ENCODE measurements at regions not wholly inside any gene's neighbourhood (a gene's known extent, or its start where the extent isn't known, plus 50 kb on each side); places are given as distances from the start of the nearest gene placed in this dataset.

- Mint-ChIP-seq H3K4me3 (no peak overlapping the region), H3K27me3 (peaks cover 18% of the 10 kb centered on the region), H3K27ac (no peak overlapping the region), H3K9me3 (peaks cover 7 to 27% of the 10 kb centered on the region in 2 donors), H3K4me1 (no peaks in the 10 kb centered on the region)
- no peak for DNase-seq
- no peak for ATAC-seq
Measured at GRCh38 chr17:72321896-72322295, 201.1 kb downstream of the SOX9 start.

GRCh38 chr17:72332367-72332766 is 211.5 kb downstream of the SOX9 start:
- DNase-seq, result no peak
- Mint-ChIP-seq H3K9me3 (no peaks in the 10 kb centered on the region), H3K4me1 (no peaks in the 10 kb centered on the region), H3K4me3 (no peak overlapping the region), H3K27me3 (peaks cover 18% of the 10 kb centered on the region), H3K27ac (no peak overlapping the region)
- ATAC-seq, result no peak

DNA sequence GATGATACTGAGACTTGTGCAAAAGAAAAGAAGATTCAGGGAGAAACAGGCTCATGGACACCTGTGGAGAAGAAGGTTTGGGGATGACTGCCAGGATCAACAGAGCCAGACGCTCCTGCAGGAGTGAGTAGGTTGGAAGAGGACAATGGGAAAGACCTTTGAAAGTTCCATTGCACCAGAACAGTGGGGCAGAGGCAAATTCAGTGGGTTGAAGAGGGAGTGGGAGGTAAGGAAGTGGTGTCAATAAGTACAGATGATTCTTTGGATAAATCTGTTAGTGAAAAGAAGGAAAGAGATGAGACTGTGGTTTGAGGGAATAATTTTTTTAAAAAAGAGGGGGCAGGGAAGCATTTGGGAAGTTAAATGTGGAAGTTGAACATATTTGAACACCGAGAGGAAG is 212.8 kb downstream of the SOX9 start:
- Mint-ChIP-seq H3K4me1 (no peaks in the 10 kb centered on the region), H3K27ac (no peak overlapping the region), H3K4me3 (no peak overlapping the region), H3K9me3 (no peaks in the 10 kb centered on the region), H3K27me3 (peaks cover 27% of the 10 kb centered on the region)
- no peak for DNase-seq
- no peak for ATAC-seq

- Mint-ChIP-seq H3K27ac (no peak overlapping the region), H3K4me1 (no peaks in the 10 kb centered on the region), H3K4me3 (no peak overlapping the region), H3K27me3 (peaks cover 33% of the 10 kb centered on the region), H3K9me3 (no peaks in the 10 kb centered on the region)
- DNase-seq, result no peak
- no peak for ATAC-seq
Measured at GRCh38 chr17:72334205-72334604, 213.4 kb downstream of the SOX9 start.

DNA sequence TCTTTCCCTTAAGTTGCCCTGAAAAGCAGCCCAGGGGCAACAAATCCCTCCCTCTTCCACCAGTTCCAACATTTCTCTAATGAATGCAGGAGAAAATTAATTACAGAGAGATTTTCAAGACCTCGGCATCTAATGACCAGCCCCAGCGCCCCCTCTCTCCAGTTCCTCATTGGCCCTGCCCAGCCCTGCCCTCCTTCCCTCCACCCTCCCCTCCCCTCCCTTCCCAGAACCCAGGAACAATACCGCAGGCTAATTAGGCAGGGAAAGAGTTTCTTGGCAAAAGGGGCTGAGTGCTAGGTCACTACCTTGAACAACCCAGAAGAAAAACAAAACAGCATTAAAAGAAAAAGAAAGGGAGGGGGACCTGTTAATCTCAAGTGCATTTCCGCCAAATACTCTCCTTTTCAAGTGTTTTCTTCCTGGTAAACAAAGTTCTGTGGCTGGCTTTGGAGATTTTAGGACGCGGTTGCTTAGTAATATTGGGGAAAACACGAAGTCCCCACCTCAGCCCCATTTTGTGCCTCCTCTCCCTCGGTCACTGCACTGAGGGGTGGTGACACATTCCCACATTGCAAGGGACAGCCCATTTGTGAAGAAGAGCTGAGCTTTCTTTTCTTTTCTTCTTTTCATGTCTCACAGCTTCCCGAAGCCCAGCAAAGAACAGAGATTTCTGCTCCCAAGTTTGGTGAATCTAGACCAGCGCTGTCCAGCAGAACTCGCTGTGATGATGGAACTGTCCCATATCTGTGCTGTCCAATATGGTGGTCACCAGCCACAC is 215.4 kb downstream of the SOX9 start:
- DNase-seq (no peak), ATAC-seq (no peak)
- Mint-ChIP-seq H3K4me1 (no peaks in the 10 kb centered on the region), H3K9me3 (no peaks in the 10 kb centered on the region), H3K27me3 (peaks cover 36% of the 10 kb centered on the region), H3K4me3 (no peak overlapping the region), H3K27ac (no peak overlapping the region)

DNA sequence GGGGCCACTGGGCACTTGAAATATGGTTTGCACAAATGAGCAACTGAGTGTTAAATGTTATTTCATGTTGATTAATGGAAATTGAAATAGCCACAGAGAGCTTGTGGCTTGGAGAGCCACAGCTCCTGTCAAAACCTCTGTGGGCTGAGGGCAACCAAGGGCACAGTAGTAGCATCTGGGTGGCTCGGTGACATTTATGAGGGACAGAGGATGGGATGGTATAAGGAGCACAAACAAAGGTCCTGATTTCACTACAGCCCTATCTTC is 215.9 kb downstream of the SOX9 start:
- ATAC-seq (no peak), DNase-seq (no peak)
- no peak overlapping the region for H3K27ac Mint-ChIP-seq
- no peaks in the 10 kb centered on the region for H3K9me3 Mint-ChIP-seq
- no peaks in the 10 kb centered on the region for H3K4me1 Mint-ChIP-seq
- H3K27me3 Mint-ChIP-seq, result peaks cover 36% of the 10 kb centered on the region
- no peak overlapping the region for H3K4me3 Mint-ChIP-seq

DNA sequence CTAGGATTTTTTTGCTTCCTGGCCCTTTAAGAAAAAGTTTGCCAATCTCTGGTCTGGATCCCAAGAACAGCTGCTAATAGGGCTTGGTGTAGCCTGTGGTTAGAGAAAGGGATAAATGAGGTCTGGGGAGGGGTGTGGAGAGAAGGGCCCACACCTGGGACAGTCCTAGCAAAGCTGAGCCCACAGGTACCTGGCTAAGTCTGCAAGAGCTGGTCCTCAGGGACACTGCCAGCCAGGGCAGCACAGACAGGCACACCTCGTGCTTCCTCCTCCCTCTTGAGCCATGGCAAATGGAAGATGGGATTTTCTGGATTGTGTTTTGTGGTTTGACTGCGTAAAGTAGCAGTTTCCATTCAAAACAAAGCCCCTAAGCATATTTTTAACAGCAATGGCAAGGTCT is 217.5 kb downstream of the SOX9 start:
- peaks cover 25% of the 10 kb centered on the region for H3K27me3 Mint-ChIP-seq
- H3K4me3 Mint-ChIP-seq, result no peak overlapping the region
- no peak overlapping the region for H3K27ac Mint-ChIP-seq
- H3K4me1 Mint-ChIP-seq, result no peaks in the 10 kb centered on the region
- no peak for ATAC-seq
- no peak for DNase-seq
- no peaks in the 10 kb centered on the region for H3K9me3 Mint-ChIP-seq

GRCh38 chr17:72338847-72339790 is 218.3 kb downstream of the SOX9 start:
- no peaks in the 10 kb centered on the region for H3K4me1 Mint-ChIP-seq
- no peak overlapping the region for H3K4me3 Mint-ChIP-seq
- no peak overlapping the region for H3K27ac Mint-ChIP-seq

DNA sequence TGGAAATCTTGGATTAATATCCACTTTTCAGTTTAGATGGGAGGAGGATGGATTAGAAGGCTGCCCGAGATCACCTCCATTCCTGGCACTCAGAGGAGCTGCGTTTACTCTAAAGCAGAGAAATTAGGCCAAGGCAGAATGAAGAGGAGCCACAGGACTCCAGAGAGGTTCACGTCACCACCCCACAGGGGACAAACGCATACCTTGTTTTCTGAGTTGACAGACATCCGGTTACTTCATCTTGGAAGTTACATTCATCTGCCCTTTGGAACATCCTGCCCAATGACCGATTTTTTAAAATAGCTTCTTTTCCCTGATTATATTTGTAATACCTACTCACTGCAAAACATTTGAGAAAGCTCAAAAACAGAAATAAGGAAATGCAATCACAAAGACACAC is 220.0 kb downstream of the SOX9 start:
- no peak for DNase-seq
- peaks cover 23% of the 10 kb centered on the region for H3K27me3 Mint-ChIP-seq
- no peak overlapping the region for H3K27ac Mint-ChIP-seq
- no peaks in the 10 kb centered on the region for H3K4me1 Mint-ChIP-seq
- H3K9me3 Mint-ChIP-seq, result no peaks in the 10 kb centered on the region
- H3K4me3 Mint-ChIP-seq, result no peak overlapping the region
- no peak for ATAC-seq

More at GRCh38 chr17:72338847-72339790, 218.3 kb downstream of the SOX9 start:
- H3K9me3 Mint-ChIP-seq, result no peaks in the 10 kb centered on the region
- ATAC-seq (no peak), DNase-seq (no peak)
- peaks cover 23% of the 10 kb centered on the region for H3K27me3 Mint-ChIP-seq

- no peaks in the 10 kb centered on the region for H3K9me3 Mint-ChIP-seq
- peaks cover 21% of the 10 kb centered on the region for H3K27me3 Mint-ChIP-seq
- no peaks in the 10 kb centered on the region for H3K4me1 Mint-ChIP-seq
- no peak for ATAC-seq
- no peak overlapping the region for H3K27ac Mint-ChIP-seq
- no peak overlapping the region for H3K4me3 Mint-ChIP-seq
- no peak for DNase-seq
Measured at GRCh38 chr17:72342061-72342460, 221.2 kb downstream of the SOX9 start.

DNA sequence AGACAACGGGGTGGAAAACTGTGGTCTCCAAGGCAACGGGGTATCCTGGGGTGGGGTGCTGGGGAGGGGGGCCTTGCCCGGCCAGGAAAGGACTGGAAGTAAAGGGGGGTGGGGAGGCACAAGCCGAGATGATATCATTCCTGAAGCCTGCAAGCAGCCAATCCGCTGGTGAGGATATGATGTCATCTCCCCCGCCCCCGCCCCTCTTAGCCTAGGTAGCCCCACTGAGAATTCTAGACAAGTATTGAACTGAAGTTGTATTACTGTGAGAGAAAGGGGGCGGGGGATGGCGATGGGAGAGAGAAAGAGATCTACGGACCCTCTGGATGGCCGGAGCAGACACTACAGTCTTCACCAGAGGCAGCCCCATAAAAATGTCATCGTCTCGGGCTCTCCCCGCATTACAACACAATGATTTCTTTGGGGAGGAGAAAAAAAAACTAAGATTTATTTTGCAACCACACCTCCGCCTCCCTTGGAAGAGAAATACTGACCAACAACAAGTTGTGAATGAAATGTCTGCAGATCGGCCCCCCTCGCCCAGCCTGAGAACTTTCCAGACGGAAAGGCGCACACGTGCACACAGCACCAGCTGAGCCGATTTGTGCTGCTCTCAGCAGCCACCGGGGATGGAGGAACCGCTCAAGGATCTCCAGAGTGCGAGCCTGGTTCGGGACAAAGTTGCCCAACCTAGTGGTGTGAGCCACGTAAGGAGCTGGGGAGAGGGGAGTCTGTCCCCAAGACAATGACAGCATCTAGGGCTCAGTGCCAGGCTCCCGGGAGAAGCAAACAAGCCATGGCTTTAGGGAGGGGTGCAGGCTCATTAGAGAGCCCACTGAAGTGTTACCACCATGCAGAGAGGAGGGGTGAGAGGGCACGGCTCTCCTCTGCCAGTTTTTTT is 222.1 kb downstream of the SOX9 start:
- Mint-ChIP-seq H3K4me3 (no peak overlapping the region), H3K27ac (no peak overlapping the region), H3K27me3 (peaks cover 14% of the 10 kb centered on the region), H3K9me3 (no peaks in the 10 kb centered on the region), H3K4me1 (no peaks in the 10 kb centered on the region)
- ATAC-seq, result no peak
- DNase-seq, result no peak

GRCh38 chr17:72343911-72344310 is 223.1 kb downstream of the SOX9 start:
- no peaks in the 10 kb centered on the region for H3K9me3 Mint-ChIP-seq
- H3K27me3 Mint-ChIP-seq, result peaks cover 13% of the 10 kb centered on the region
- ATAC-seq (no peak), DNase-seq (no peak)
- no peak overlapping the region for H3K27ac Mint-ChIP-seq
- no peak overlapping the region for H3K4me3 Mint-ChIP-seq
- H3K4me1 Mint-ChIP-seq, result no peaks in the 10 kb centered on the region

DNA sequence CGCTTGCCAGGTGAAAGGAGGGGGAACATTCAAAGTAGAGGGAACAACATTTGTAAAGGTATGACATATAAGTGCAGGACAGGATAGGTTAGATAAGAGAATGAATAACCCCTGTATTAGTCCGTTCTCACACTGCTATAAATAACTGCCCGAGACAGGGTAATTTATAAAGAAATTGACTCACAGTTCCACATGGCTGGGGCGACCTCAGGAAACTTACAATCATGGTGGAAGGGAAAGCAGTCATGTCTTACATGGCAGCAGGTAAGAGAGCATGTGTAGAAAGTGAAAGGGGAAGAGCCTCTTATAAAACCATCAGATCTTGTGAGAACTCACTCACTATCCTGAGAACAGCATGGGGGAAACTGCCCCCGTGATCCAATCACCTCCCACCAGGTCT is 223.8 kb downstream of the SOX9 start:
- H3K27ac Mint-ChIP-seq, result no peak overlapping the region
- H3K9me3 Mint-ChIP-seq, result no peaks in the 10 kb centered on the region
- no peak for ATAC-seq

GRCh38 chr17:72345088-72345487 is 224.3 kb downstream of the SOX9 start:
- no peak for ATAC-seq
- Mint-ChIP-seq H3K27ac (no peak overlapping the region), H3K27me3 (peaks cover 8% of the 10 kb centered on the region)

More for the DNA sequence above, 223.8 kb downstream of the SOX9 start:
- Mint-ChIP-seq H3K4me3 (no peak overlapping the region), H3K4me1 (no peaks in the 10 kb centered on the region), H3K27me3 (peaks cover 8% of the 10 kb centered on the region)
- DNase-seq, result no peak

DNA sequence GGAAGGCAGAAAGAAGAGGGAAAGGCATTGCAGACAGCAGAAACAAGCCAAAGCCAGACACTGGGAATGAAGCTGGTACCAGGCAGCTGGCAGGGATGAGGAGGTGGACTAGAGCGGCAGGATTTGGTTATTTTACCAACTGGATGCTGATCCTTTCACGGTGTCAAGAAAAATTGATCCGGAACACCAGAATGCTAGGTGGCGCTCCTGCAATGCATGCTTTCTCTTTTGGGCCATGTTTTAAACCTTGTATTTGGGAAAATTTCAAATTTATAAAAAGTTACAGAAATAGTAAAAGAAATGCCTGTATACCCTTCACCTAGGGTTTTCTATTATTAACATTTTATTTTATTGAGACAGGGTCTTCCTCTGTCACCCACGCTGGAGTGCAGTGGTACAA is 224.7 kb downstream of the SOX9 start:
- Mint-ChIP-seq H3K4me3 (no peak overlapping the region), H3K27me3 (peaks cover 8% of the 10 kb centered on the region), H3K4me1 (no peaks in the 10 kb centered on the region), H3K9me3 (no peaks in the 10 kb centered on the region), H3K27ac (no peak overlapping the region)
- ATAC-seq (no peak), DNase-seq (no peak)

More at GRCh38 chr17:72345088-72345487, 224.3 kb downstream of the SOX9 start:
- Mint-ChIP-seq H3K4me3 (no peak overlapping the region), H3K4me1 (no peaks in the 10 kb centered on the region), H3K9me3 (no peaks in the 10 kb centered on the region)
- no peak for DNase-seq
